Panc1 (cell line): ENCODE measurements at regions not wholly inside any gene's neighbourhood (a gene's known extent, or its start where the extent isn't known, plus 50 kb on each side); places are given as distances from the start of the nearest gene placed in this dataset.

Experiments used
- ATAC-seq: fragments of 200-7000 bp; cut with Tn5 transposase; 2 replicates; pipeline ENCODE4 v1.9.1; 2020; ENCODE audit warnings: mild to moderate bottlenecking, moderate library complexity
- BruUV-seq: library from RNA; stranded (reverse); fragments of 400-500 nt; replicated peaks from 2 replicates; lab custom pipeline; 2021; lab: Mats Ljungman, UMichigan
- CTCF ChIA-PET: fragments of 300-600 bp; sonication (Branson Sonifier 250); formaldehyde crosslinking; loops from one replicate; lab custom pipeline; 2022; ENCODE audit warnings: antibody characterized with exemption; lab: Charles Lee
- POLR2A ChIA-PET: fragments of 300-600 bp; sonication (Branson Sonifier 250); formaldehyde crosslinking; loops from one replicate; lab custom pipeline; 2022; ENCODE audit warnings: antibody characterized with exemption; lab: Charles Lee
- DNase-seq: peaks from one replicate; pipeline ENCODE4 v3.0.0-alpha.2; 2010; ENCODE audit warnings: low read depth, low spot score
- H3K27ac ChIP-seq: 2 replicates; pipeline ENCODE4 v1.5.1; 2011; ENCODE audit warnings: mild to moderate bottlenecking, low read length, inconsistent platforms
- H3K27me3 ChIP-seq: fragments of 200-500 bp; sonication (Bioruptor generic); 2 replicates; pipeline ENCODE4 v1.6.0; 2014; ENCODE audit warnings: low read length, inconsistent platforms; ENCODE audit not compliant: control insufficient read depth, insufficient read depth
- H3K36me3 ChIP-seq: fragments of 200-500 bp; sonication (Bioruptor generic); 2 replicates; pipeline ENCODE4 v1.5.1; 2014; ENCODE audit warnings: inconsistent platforms, mild to moderate bottlenecking, low read length, moderate library complexity; ENCODE audit not compliant: control insufficient read depth, insufficient read depth
- H3K4me1 ChIP-seq: 2 replicates; pipeline ENCODE4 v1.5.1; 2011; ENCODE audit warnings: inconsistent platforms, mild to moderate bottlenecking, low read length, moderate library complexity; ENCODE audit not compliant: control insufficient read depth, insufficient read depth
- H3K4me3 ChIP-seq, 2 experiments: 2 replicates each; pipeline ENCODE4 v1.5.1; 2011 to 2012; ENCODE audit warnings: low read depth in 2 of 2, low read length in 2 of 2, mild to moderate bottlenecking in 2 of 2, inconsistent platforms in 1 of 2, moderate library complexity in 1 of 2
- H3K9me3 ChIP-seq: fragments of 200-500 bp; sonication (Bioruptor generic); 2 replicates; pipeline ENCODE4 v1.5.1; 2014; ENCODE audit warnings: low read depth, mild to moderate bottlenecking, inconsistent platforms, low read length, moderate library complexity; ENCODE audit not compliant: control insufficient read depth, insufficient read depth
- CTCF ChIP-seq: fragments of 450-650 bp; IDR thresholded peaks from 2 replicates; pipeline ENCODE4 v1.5.1; 2017; ENCODE audit warnings: mild to moderate bottlenecking
- POLR2AphosphoS5 ChIP-seq: IDR thresholded peaks from 2 replicates; pipeline ENCODE4 v1.6.1; 2012; ENCODE audit warnings: mild to moderate bottlenecking, low read depth, low read length, moderate library complexity
- SIN3A ChIP-seq: IDR thresholded peaks from 2 replicates; pipeline ENCODE4 v1.6.1; 2012; ENCODE audit warnings: low read depth, mild to moderate bottlenecking, low read length, moderate library complexity, borderline replicate concordance; ENCODE audit not compliant: insufficient read depth
- TCF7L2 ChIP-seq: IDR thresholded peaks from 2 replicates; pipeline ENCODE4 v1.6.1; 2011; ENCODE audit warnings: mild to moderate bottlenecking, low read depth, low read length, inconsistent platforms
- in situ Hi-C: cut with HindIII; loops from 2 replicates; pipeline ENCODE4 v1.10.0; 2016; ENCODE audit warnings: low sequenced_read_pairs, low pct_unique_long_range_greater_than_20kb
- intact Hi-C: fragments of 100-400 bp; cut with micrococcal nuclease; formaldehyde crosslinking; loops from one replicate; pipeline ENCODE4 v1.10.0; 2022; ENCODE audit not compliant: unreplicated experiment
- TF ChIP-seq, protein P1 (sequence below), 2 experiments: IDR thresholded peaks; 2 replicates each; pipeline ENCODE4 v1.6.1; 2011 to 2012; ENCODE audit warnings: low read depth in 2 of 2, control low read depth in 1 of 2, low read length in 1 of 2, mild to moderate bottlenecking in 1 of 2, moderate library complexity in 1 of 2; ENCODE audit not compliant: insufficient read depth in 1 of 2

- ChIA-PET CTCF (interaction anchor here (0.6 kb wide), 1 partner anchor 74 kb away, joined by 4 read pairs; no protein-coding TSS in a partner anchor), POLR2A (no interaction called here)
- in situ Hi-C loops: no loop called here
- ATAC-seq (no peak), DNase-seq (no peak)
- intact Hi-C loops: no loop called here
- H3K4me3 ChIP-seq: no peak overlapping the region
- no peaks in the 10 kb centered on the region for H3K27me3 ChIP-seq
- H3K9me3 ChIP-seq: peaks cover 3% of the 10 kb centered on the region; the same call in 1 of the 2 replicates
- H3K36me3 ChIP-seq: no peaks in the 10 kb centered on the region
- H3K27ac ChIP-seq: no peak overlapping the region
- no peaks in the 10 kb centered on the region for H3K4me1 ChIP-seq
- BruUV-seq: no TSS peak
- TF ChIP-seq TCF7L2 (no peak), CTCF (no peak), SIN3A (no peak), POLR2AphosphoS5 (no peak)
- TF ChIP-seq, protein P1, sequence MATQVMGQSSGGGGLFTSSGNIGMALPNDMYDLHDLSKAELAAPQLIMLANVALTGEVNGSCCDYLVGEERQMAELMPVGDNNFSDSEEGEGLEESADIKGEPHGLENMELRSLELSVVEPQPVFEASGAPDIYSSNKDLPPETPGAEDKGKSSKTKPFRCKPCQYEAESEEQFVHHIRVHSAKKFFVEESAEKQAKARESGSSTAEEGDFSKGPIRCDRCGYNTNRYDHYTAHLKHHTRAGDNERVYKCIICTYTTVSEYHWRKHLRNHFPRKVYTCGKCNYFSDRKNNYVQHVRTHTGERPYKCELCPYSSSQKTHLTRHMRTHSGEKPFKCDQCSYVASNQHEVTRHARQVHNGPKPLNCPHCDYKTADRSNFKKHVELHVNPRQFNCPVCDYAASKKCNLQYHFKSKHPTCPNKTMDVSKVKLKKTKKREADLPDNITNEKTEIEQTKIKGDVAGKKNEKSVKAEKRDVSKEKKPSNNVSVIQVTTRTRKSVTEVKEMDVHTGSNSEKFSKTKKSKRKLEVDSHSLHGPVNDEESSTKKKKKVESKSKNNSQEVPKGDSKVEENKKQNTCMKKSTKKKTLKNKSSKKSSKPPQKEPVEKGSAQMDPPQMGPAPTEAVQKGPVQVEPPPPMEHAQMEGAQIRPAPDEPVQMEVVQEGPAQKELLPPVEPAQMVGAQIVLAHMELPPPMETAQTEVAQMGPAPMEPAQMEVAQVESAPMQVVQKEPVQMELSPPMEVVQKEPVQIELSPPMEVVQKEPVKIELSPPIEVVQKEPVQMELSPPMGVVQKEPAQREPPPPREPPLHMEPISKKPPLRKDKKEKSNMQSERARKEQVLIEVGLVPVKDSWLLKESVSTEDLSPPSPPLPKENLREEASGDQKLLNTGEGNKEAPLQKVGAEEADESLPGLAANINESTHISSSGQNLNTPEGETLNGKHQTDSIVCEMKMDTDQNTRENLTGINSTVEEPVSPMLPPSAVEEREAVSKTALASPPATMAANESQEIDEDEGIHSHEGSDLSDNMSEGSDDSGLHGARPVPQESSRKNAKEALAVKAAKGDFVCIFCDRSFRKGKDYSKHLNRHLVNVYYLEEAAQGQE (IDR thresholded peaks at IDR 0.05; ENCODE audit: insufficient read depth in 1 of 2, low read depth in 2 of 2, low read length in 1 of 2): no peak
Measured at GRCh38 chr15:96020133-96020532, 310.4 kb upstream of the NR2F2 start.

DNA sequence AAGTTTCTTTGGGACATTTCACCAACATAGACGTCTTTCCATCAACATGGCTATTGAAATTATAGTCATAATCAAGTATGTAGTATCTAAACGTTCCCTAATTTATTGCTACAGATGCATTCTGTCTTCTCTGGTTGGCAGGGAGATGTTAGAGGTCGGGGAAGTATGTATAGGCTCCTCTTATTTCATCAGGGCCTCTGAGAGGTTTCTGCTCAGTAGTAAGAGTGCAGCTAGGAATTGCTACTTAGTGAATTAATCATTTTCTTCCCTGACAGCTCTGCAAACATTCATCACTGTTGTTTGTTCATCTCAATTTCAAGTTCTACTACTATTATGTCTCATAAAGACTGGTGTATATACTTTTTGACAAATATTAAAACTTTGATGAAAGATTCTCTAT lies 309.7 kb upstream of the NR2F2 start:
- Histone ChIP-seq H3K4me1 (no peaks in the 10 kb centered on the region; the same call in 1 of the 2 replicates), H3K27me3 (no peaks in the 10 kb centered on the region), H3K4me3 (no peak overlapping the region), H3K36me3 (no peaks in the 10 kb centered on the region), H3K27ac (no peak overlapping the region), H3K9me3 (peaks cover 3% of the 10 kb centered on the region; the same call in 1 of the 2 replicates)
- intact Hi-C loops (no loop called here), in situ Hi-C loops (no loop called here)
- no TSS peak for BruUV-seq
- DNase-seq (no peak), ATAC-seq (no peak)
- POLR2A ChIA-PET: no interaction called here
- TF ChIP-seq, protein P1 (IDR thresholded peaks at IDR 0.05; ENCODE audit: insufficient read depth in 1 of 2, low read depth in 2 of 2, low read length in 1 of 2): no peak
- TF ChIP-seq TCF7L2: no peak
- no peak for TF ChIP-seq POLR2AphosphoS5
- TF ChIP-seq CTCF: no peak
- TF ChIP-seq SIN3A: no peak
- CTCF ChIA-PET: interaction anchor here (0.6 kb wide), 1 partner anchor 74 kb away, joined by 4 read pairs; no protein-coding TSS in a partner anchor
